GM18861 (cell line): ENCODE measurements at regions not wholly inside any gene's neighbourhood (a gene's known extent, or its start where the extent isn't known, plus 50 kb on each side); places are given as distances from the start of the nearest gene placed in this dataset.
"Not testable (repeated sequence)": the region's sequence is repeated elsewhere in the genome, so short reads cannot be mapped to it uniquely, and the experiment has no call there.

Experiments used
- ATAC-seq: cut with Tn5 transposase; IDR thresholded peaks from one replicate; pipeline ENCODE4 v1.9.1; 2021; ENCODE audit not compliant: unreplicated experiment

DNA sequence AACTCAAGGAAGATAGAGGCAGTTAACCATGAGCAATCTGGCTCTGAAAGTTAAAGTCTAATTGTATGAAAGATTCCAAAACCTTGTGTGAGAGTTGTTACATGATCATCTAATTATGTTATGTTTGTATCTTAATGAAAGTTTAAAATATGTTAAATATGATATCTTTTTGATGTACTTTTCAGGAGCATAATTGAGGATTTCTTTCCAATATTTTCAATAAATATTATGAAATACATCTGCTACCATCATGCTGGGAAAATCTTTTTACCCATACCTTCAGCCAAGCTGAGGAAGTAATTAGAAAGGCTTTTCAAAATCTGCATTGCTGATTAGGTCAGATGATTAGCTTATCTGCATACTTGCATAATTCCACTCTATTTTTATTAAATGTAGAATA, 318.4 kb downstream of the KLF12 start:
- no peak for ATAC-seq

DNA sequence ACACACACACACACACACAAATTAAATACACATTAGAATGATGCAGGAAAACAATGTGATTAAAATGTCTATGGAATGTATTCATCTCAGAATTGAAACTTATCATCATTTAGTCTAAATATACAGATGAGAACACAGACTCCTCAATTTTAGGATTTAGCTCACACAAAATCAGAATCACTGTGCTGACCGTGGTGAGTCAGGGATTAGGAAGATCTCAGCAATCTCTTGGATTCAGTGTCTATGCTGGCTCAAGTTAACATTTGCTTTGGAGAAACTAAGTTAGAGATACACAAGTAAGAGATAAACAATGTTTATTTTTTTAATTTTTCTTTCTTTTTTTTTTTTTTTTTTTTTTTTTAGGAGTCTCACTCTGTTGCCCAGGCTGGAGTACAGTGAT, 323.6 kb downstream of the KLF12 start:
- ATAC-seq: no peak

DNA sequence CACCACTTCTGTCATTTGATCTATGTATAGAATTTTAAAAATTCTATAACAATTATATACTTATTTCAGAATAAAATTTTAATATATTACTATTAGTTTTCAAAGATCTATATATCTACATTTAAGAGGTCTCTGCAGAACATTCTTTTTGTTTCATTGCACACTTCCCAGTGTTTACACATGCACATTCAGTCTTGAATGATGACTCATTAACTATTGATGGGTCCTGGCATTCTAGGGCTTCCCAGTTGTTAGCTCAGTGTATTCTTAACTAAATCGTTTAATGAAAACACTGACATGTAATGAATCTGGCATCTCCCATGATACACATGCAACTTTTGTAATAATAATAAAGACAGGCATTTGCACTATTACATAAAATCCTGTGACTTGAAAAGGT, 324.6 kb downstream of the KLF12 start:
- ATAC-seq: no peak

DNA sequence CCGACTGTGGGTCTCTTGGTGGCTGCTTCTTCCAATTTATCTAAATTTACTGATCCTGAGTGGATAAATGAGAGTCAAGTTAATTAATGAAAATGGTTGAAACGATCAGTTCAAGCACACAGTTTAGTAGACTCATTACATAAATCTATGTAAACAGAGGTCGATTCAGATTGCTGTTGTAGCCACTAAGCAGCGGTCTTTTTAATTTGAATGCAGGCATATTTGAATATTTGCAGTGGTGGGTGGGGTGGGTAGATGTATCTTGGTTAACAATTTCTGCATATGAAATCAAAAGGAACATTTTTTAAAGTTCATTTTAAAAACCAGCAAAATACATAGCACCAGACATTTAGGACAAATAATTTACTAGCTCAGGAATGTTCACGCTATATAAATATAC, 325.9 kb downstream of the KLF12 start:
- ATAC-seq: no peak

DNA sequence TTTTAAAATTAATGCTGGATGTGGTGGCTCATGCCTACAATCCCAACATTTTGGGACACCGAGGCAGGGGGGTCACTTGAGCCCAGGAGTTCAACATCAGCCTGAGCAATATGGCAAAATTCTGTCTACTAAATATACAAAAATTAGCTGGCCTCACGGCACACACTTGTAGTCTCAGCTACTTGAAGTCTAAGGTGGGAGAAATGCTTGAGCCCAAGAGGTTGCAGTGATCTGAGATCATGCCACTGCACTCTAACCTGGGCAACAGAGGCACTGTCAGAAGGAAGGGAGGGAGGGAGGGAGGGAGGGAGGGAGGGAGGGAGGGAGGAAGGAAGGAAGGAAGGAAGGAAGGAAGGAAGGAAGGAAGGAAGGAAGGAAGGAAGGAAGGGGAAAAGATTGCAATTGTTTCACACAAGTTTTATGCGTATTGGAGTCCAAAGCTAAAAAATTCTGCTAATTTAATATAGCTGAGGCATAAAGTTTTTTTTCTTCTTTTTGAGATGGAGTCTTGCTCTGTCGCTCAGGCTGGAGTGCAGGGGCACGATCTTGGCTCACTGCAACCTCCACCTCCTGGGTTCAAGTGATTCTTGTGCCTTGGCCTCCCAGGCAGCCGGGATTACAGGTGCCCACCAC, 328.8 kb downstream of the KLF12 start:
- not testable (repeated sequence) for ATAC-seq

DNA sequence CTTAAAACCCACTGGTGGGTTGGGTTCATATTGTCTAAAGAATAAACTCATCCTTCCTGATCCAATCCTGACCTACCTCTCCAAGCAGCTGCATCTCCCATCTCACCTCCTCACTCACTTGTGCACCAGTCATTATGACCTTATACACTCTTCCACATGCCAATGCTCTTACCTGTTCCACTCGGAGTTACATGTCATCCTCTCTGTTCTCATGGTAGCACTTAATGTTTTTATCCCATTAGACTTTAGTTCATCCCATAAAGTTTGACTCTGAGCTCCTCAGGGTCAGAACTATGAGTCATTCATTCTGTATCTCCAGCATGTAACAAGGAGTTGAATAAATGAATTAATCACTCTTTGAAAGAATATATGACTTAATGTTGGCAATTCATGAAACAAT, 330.2 kb downstream of the KLF12 start:
- ATAC-seq: no peak

DNA sequence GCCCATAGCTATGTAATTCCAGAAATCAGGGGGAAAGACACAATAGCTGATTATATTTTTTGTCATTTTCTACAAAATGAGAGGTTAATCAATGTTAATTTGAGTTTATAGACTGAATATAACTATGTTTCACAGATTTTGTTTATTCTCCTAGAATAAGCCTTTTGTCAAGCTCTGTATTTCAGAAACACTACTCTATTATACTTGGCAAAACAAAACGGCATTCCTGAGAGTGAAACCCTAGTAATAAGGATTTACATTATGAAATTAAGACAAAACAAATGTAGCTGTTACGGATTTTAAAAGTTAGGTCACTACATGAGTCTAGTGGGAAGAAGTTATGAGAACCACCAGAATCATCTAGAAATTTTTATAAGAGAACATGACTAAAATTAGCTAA, 334.2 kb downstream of the KLF12 start:
- no peak for ATAC-seq

DNA sequence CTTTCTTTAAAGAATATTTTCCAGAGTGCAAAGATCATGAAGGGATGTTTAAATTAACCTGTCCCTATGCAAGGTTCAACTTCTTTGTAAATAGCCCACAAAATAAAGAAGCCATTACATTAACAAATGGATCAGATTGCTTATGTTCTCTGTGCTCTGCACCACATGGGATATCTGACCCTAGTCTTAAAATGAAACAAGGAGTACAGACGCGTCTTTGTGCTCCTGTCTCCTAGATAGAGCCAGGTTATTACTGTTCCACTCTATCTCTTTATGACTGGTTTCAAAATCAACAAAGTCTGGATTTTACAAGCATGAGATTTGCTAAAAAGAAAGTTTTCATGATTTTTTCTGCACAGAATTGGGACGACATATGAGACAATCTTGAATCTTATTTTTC, 339.4 kb downstream of the KLF12 start:
- no peak for ATAC-seq

DNA sequence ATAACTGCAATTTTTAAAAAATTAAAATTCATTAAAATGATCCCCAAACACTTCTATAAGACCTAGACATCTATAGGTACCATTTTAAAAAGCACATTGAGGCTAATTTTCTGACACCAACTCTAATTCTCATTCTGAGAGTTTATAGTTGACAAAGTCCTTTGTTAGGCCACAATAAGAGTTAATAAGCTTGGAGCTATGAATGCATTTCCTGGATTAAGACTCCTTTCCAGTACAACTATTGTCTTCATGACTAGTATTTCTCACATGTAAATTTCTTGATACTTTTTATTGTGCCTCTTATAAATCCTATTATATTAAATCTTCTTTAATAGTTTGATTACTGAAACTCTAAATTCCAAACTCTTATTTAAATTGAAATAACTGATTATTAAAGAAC, 340.8 kb downstream of the KLF12 start:
- no peak for ATAC-seq

DNA sequence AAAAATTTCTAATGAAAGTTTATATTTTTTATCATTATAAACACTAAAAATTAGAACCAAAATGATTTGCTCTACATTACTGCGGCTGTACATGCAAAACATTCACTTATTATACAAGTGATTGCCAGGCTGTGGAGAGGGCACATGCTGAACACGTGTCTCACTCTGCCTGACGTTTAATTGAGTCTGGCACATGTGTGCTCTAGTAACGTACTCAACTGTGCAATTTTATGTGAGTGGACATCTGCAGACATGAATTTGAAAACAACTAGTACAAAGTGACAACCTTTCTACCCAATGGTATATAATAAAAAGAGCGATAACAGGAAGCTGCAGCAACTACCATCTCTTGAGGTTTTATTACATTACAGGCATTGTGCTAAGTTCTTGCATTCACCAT, 341.4 kb downstream of the KLF12 start:
- ATAC-seq: no peak

DNA sequence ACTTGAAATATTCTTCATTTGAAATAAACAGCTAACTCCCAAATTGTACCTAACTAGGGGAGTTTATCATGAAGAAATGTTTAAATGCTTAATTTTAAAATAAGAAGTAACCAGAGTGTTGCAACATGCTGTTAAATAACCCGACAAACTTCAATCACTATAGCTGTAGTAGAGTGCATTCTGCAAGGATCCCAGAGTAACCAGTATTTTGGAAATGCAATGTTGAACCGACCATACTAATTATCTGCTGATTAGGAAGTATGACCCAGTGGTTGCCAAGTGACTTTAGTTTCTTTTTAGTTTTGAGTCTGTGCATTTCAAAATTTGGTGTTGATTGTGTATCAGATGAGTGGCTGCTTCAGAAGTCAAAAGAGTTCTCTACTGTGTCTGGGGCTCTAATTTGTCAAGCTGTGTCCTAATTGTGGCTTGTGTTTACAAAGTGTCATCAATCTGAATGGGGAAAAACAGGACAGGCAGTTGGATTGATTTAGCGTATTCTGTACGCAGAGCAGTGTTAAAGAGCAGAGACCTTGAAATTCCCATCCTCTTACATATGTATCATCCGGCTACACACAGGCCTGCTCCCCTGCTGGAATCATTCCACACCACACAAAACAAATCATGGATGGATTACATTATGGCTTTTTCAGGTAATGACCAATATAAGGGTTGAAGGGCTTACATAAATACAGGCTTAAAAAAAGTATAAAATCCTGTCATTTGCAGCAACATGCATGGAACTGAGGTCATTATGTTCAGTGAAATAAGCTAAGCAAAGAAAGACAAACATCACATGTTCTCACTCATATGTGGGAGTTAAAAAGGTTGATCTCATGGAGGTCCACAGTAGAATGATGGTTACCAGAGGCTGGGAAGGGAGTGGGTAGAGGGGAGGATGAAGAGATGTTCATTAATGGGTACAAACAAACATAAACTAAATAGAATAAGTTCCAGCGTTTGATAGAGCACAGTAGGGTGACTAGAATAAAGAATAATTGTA, 351.5 kb downstream of the KLF12 start:
- no peak for ATAC-seq

DNA sequence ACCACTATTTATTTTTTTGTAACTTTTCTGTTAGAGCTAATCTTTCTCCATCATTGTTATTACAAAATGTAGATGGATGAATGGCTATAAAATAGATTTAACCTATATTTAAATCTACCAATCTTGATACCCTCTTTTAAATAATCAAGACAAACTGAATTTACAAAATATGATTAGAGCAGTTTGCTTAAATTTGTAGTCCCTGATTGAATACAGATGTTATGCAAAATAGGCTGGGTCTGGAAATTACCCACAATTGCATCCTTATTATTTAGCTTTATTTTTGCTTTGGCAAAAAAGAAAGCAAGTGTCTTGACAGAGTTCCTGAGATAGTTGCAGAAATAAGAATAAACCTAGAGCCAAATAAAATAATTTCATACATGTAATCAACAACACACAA, 352.8 kb downstream of the KLF12 start:
- no peak for ATAC-seq

DNA sequence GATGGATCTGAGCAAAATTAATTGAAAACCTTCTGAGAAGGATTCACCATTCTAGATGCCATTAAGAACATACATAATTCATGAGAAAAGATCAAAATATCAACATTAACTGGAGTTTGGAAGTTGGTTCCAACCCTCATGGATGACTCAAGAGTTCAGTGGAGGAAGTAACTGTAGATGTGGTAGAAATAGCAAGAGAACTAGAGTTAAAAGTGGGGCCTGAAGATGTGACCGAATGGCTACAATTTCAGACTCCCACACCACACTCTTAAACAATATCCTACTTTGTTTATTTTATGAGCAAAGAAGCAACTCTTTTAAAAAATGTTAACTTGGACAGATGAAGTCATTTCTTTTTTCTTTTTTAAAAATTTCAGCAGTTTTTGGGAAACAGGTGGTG, 354.3 kb downstream of the KLF12 start:
- no peak for ATAC-seq

DNA sequence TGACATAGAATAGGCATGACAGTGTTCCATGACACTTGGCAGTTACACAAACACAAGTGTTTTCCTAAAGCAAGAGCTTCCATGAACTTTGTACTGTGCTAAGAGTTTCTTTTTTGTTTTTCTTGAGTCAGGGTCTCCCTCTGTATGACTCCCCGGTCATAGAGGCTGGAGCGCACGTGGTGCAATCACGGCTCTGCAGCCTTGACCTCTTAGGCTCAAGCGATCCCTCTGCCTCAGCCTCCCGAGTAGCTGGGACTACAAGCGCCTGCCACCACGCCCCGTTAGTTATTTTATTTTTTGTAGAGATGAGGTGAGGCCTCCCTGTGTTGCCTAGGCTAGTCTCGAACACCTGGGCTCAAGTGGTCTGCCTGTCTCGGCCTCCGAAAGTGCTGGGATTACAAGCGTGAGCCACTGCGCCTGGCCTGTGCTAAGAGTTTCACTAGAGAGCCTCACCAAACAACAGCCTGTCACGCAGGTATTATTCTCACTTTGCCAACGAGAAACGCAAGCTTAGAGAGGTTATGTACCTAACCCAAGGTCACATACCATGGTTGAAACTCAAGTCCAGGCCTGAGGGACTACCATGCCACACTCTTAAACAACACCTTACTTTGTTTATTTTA, 355.9 kb downstream of the KLF12 start:
- ATAC-seq: no peak

DNA sequence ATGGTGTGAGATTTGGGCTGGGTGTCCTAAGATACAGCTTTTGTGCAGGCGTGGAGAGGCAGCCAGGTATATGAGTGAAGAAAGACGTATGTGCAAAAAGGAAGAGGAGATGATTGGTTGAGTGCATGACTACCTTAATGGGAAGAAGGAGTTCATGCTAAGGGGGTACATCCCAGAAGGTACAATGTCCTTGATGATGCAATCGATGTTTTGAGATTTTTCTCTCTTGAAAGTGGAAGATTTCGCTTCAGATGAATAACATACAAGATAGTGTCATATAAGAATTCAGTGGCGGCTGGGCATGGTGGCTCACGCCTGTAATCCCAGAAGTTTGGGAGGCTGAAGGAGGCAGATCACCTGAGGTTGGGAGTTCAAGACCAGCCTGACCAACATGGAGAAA, 357.1 kb downstream of the KLF12 start:
- ATAC-seq: no peak

DNA sequence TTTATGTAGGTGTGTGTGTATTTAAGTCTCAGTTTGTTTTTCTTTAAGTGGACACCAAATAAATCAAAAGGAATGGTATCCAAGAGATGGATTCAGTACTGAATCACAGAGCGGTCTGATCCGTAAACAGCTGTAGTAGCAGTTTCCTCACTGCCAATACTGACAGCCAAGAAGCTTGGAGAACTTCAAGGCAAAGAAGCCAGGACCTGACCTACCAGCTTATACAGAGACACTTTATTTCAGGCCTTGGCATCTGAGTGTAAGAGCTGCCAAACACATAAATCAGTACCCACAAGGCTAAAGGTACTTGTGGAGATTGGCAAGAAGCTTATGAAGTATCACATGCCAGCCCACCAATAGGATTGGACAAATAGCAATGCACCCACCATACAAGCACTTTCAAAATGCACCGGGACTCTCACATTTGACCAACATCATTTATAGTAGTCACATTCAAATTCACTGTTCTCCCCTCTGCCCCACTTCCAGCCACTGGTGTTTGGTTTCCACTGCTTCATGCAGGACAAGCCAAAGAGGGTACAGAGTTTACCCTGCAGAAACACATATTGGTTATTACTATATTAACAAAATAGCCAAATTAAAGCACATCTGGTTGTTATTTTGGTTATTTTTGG, 357.9 kb downstream of the KLF12 start:
- ATAC-seq: no peak

DNA sequence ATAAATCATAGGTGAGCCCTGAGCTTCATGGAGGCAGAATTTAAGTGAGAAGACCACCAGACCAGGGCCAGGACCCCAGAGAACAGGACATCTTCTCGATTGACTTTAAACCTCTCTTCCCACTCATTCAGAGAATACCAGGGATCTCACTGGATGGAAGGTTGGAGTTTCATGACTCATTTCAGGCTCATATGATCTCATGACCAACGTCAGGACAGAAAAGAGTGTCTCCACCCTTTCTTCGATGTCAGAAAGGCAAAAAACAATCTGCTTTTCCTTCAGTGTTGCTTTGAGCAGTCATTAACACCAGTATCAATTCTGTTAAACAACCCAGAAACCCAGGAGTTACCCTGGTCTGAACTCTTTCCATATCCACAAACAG, 361.0 kb downstream of the KLF12 start:
- ATAC-seq: no peak

DNA sequence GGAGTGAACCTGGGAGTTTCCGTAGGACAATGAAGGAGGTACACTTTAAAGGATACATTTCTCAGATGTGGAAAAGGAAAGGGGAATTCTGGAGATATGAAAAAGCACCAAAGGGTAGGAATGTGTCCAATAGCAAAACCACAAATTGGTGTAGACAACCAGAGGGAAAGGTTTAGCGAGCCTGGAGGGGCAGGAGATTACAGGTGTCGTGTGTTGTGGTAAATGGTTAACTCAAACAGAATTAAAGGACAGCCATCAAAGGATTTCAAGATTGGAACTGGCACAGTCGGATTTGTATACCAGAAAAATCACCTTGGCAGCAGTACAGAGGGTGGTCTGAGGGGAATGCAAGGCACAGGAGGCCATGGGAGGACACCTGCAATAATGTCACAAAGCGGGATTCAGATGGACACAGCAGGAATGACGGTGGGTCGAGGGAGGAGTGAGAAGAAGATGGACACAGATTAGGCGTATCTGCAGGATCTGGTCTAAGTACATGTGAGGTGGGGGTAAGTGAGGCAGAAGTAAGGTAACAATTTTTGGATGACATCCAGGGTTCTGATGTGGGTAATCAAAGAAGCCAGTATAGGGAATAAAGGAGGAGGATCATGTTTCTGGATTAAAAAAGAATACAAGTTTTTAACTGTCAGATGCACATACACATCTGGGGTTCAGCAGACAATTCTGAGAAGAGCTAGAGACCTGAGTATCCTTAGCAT, 361.6 kb downstream of the KLF12 start:
- no peak for ATAC-seq

DNA sequence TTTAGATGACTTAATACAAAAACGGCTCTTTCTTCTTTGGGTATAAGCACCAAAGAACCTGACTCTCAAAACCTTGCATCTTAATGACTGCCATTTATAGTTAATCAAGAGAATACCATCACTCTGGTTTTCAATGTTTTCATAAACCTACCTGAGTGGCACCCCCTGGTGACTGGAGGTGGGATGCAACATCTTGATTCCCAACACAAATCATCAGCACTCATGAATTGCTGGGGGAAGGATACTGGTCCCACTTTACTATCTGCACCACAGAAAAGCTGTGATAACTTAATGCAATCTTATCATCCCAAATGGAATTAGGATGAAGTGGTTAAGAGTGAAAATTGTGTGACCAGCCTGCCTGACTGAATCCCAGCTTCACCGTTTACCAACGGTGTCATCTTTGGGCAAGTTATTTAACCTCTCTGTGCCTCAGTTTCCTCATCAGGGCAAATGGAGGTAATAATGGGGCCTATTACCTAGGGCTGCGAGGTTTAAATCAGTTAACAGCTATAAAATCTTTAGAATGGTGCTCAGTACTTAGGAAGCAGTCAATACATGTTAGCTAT, 366.4 kb downstream of the KLF12 start:
- ATAC-seq: no peak

DNA sequence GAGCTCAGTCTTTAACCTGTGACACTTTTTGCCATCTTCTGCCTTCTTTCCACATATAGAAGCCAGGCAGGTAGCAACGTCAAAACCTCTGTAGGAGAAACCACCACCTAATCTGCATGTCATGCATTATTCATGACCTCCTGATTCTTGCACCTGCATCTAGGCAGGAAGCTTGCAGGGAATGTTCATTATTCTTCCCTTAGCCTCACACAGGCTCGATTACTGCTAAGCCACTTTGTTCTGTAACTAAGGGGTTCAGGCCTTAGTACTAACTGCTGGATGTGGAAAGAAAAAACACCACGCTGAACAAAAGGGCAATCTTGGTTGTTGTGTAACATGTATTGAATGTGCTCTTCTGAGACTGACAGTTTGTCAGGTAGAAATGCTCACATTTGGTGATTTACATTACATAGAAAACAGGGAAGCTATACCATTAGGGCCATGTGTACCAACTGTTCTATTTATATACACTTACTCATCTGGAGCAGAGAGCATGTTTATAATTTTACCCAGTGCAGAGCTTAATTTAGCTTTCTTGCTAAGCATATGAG, 366.9 kb downstream of the KLF12 start:
- no peak for ATAC-seq
